ENCODE measurements at regions not wholly inside any gene's neighbourhood (a gene's known extent, or its start where the extent isn't known, plus 50 kb on each side); places are given as distances from the start of the nearest gene placed in this dataset.
"Not testable (repeated sequence)": the region's sequence is repeated elsewhere in the genome, so short reads cannot be mapped to it uniquely, and the experiment has no call there.

- Histone ChIP-seq H3K27me3 (ENCODE audit: control insufficient read depth, insufficient read depth, low read length) (no peaks in the 10 kb centered on the region), H3K4me3 (ENCODE audit: low read depth, low read length) (no peak overlapping the region), H3K9me3 (ENCODE audit: control insufficient read depth, insufficient read depth, low read length) (no peaks in the 10 kb centered on the region; the same call in 1 of the 2 replicates), H3K27ac (ENCODE audit: low read depth, low read length) (no peak overlapping the region)
- peak; percentile 18 for DNase-seq (ENCODE audit: low read depth, low spot score)
- POLR2A ChIA-PET, result no interaction called here
- CTCF ChIA-PET, result no interaction called here
- TF ChIP-seq CTCF (IDR thresholded peaks at IDR 0.05; ENCODE audit: low read depth, low read length), result no peak
Measured at GRCh38 chr3:162586591-162586990, 1090.0 kb downstream of the OTOL1 start.

DNA sequence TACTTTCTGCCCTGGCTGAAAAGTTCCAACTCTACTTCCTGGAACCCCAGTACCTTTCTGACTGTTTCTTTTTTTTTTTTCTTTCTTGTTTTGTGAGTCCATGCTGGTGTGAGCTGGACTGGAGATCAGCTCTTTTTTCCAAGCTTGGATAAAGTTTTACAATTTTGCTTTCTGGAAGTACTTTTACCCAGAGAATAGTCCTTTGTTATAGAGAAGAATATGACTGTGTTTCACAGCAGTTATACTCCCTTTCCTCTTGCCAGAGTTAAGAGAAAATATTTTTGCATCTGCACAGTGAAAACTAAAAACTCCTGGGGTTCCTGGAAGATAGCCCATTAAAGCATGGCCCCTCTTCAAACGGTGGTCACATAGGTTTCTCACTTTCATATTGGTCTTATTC is 1100.6 kb downstream of the OTOL1 start:
- H3K4me3 ChIP-seq (ENCODE audit: low read depth, low read length), result no peak overlapping the region
- DNase-seq (ENCODE audit: low read depth, low spot score), result no peak
- H3K9me3 ChIP-seq (ENCODE audit: control insufficient read depth, insufficient read depth, low read length), result peaks cover 6% of the 10 kb centered on the region; the same call in 1 of the 2 replicates
- H3K27me3 ChIP-seq (ENCODE audit: control insufficient read depth, insufficient read depth, low read length), result no peaks in the 10 kb centered on the region
- ChIA-PET CTCF (no interaction called here), POLR2A (no interaction called here)
- no peak for TF ChIP-seq CTCF (IDR thresholded peaks at IDR 0.05; ENCODE audit: low read depth, low read length)
- H3K27ac ChIP-seq (ENCODE audit: low read depth, low read length), result no peak overlapping the region

- H3K4me3 ChIP-seq (ENCODE audit: low read depth, low read length); H3K9me3 ChIP-seq (ENCODE audit: control insufficient read depth, insufficient read depth, low read length); CTCF ChIA-PET; DNase-seq (ENCODE audit: low read depth, low spot score); H3K27ac ChIP-seq (ENCODE audit: low read depth, low read length); POLR2A ChIA-PET; H3K27me3 ChIP-seq (ENCODE audit: control insufficient read depth, insufficient read depth, low read length): not testable (repeated sequence)
Measured at GRCh38 chr3:162598500-162598899, 1101.9 kb downstream of the OTOL1 start.

DNA sequence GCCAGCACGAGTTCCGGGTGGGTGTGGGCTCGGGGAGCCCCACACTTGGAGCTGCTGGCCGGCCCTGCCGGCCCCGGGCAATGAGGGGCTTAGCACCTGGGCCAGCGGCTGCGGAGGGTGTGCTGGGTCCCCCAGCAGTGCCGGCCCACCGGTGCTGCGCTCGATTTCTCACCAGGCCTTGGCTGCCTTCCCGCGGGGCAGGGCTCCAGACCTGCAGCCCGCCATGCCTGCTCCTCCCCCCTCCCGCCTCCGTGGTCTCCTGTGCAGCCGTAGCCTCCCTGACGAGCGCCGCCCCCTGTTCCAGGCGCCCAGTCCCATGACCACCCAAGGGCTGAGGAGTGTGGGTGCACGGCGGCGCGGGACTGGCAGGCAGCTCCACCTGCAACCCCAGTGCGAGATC is 1103.1 kb downstream of the OTOL1 start:
- H3K9me3 ChIP-seq (ENCODE audit: control insufficient read depth, insufficient read depth, low read length); POLR2A ChIA-PET: not testable (repeated sequence)

GRCh38 chr3:162601101-162601670 is 1104.6 kb downstream of the OTOL1 start:
- DNase-seq (ENCODE audit: low read depth, low spot score), result no peak
- ChIA-PET CTCF (no interaction called here), POLR2A (no interaction called here)
- no peak overlapping the region for H3K27ac ChIP-seq (ENCODE audit: low read depth, low read length)
- H3K27me3 ChIP-seq (ENCODE audit: control insufficient read depth, insufficient read depth, low read length), result no peaks in the 10 kb centered on the region
- H3K9me3 ChIP-seq (ENCODE audit: control insufficient read depth, insufficient read depth, low read length), result peaks cover 6% of the 10 kb centered on the region; the same call in 1 of the 2 replicates
- no peak for TF ChIP-seq CTCF (IDR thresholded peaks at IDR 0.05; ENCODE audit: low read depth, low read length)
- no peak overlapping the region for H3K4me3 ChIP-seq (ENCODE audit: low read depth, low read length)

More for the DNA sequence above, 1103.1 kb downstream of the OTOL1 start:
- CTCF ChIA-PET; H3K27me3 ChIP-seq (ENCODE audit: control insufficient read depth, insufficient read depth, low read length); H3K27ac ChIP-seq (ENCODE audit: low read depth, low read length); DNase-seq (ENCODE audit: low read depth, low spot score); H3K4me3 ChIP-seq (ENCODE audit: low read depth, low read length): not testable (repeated sequence)

GRCh38 chr3:162602619-162603018 is 1106.0 kb downstream of the OTOL1 start:
- peaks cover 6% of the 10 kb centered on the region; the same call in 1 of the 2 replicates for H3K9me3 ChIP-seq (ENCODE audit: control insufficient read depth, insufficient read depth, low read length)
- H3K27me3 ChIP-seq (ENCODE audit: control insufficient read depth, insufficient read depth, low read length), result no peaks in the 10 kb centered on the region
- CTCF ChIA-PET, result no interaction called here
- TF ChIP-seq CTCF (IDR thresholded peaks at IDR 0.05; ENCODE audit: low read depth, low read length), result no peak
- no peak overlapping the region for H3K4me3 ChIP-seq (ENCODE audit: low read depth, low read length)
- no peak for DNase-seq (ENCODE audit: low read depth, low spot score)
- H3K27ac ChIP-seq (ENCODE audit: low read depth, low read length), result no peak overlapping the region
- POLR2A ChIA-PET, result no interaction called here
